ENCODE measurements at regions not wholly inside any gene's neighbourhood (a gene's known extent, or its start where the extent isn't known, plus 50 kb on each side); places are given as distances from the start of the nearest gene placed in this dataset.

DNA sequence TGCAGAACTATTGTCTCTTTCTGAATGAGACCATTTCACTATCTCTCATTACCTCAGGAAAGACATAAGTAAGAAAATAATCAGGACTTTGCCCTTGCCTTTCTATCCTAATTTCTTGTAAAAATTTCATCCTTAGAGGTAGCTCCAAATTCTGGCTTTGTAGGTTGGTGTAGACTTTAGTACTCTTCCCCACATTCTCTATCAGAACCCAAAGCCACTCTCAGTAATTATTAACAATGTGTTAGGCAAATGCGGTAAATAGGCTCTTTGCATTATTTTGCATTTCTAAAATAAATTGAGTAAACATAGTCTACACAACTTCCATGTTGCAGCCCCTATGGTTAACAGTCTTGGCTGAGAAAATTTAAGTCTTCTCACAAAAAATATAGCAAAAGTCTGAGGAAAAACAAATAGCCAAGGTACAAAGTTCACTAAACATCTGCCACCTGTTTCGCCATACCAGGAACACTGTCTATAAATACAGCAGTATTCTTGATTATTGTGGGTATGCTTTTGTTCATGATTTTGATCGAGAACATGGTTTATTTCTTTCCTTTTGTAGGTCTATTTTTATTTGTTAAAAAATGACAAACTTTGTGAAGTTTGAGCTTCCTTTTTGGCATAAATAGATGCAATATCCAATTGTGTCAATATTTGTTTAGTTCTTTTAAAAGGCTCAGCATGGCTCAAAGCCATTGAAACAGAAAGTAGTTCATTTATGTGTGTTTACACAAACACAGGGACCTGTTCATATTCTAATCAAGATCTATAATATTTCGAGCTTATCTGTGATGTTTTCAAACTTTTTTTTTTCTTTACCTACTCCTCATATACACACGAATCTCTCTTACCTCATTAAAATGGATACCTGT is 1061.5 kb downstream of the CNTNAP5 start:
- TF ChIP-seq, protein P1, sequence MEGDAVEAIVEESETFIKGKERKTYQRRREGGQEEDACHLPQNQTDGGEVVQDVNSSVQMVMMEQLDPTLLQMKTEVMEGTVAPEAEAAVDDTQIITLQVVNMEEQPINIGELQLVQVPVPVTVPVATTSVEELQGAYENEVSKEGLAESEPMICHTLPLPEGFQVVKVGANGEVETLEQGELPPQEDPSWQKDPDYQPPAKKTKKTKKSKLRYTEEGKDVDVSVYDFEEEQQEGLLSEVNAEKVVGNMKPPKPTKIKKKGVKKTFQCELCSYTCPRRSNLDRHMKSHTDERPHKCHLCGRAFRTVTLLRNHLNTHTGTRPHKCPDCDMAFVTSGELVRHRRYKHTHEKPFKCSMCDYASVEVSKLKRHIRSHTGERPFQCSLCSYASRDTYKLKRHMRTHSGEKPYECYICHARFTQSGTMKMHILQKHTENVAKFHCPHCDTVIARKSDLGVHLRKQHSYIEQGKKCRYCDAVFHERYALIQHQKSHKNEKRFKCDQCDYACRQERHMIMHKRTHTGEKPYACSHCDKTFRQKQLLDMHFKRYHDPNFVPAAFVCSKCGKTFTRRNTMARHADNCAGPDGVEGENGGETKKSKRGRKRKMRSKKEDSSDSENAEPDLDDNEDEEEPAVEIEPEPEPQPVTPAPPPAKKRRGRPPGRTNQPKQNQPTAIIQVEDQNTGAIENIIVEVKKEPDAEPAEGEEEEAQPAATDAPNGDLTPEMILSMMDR (IDR thresholded peaks at IDR 0.05; ENCODE audit: low read depth, low read length), result no peak
- no peak for TF ChIP-seq EZH2phosphoT487 (IDR thresholded peaks at IDR 0.05; ENCODE audit: low read depth)
